ENCODE measurements at regions not wholly inside any gene's neighbourhood (a gene's known extent, or its start where the extent isn't known, plus 50 kb on each side); places are given as distances from the start of the nearest gene placed in this dataset.

GRCh38 chr12:11976005-11976404, 94.7 kb upstream of the BCL2L14 start:
- no peak for TF ChIP-seq CTCF (IDR thresholded peaks at IDR 0.05)
- no peak for TF ChIP-seq POLR2A (IDR thresholded peaks at IDR 0.05)
